MCF 10A (cell line): ENCODE measurements at regions not wholly inside any gene's neighbourhood (a gene's known extent, or its start where the extent isn't known, plus 50 kb on each side); places are given as distances from the start of the nearest gene placed in this dataset.

Experiments used
- BruUV-seq: library from RNA; stranded (reverse); fragments of 400-500 nt; replicated peaks from 2 replicates; lab custom pipeline; 2021; lab: Mats Ljungman, UMichigan
- CTCF ChIA-PET: fragments of 300-600 bp; sonication (Branson Sonifier 250); formaldehyde crosslinking; extraction: SDS; loops from one replicate; lab custom pipeline; 2021; ENCODE audit warnings: antibody characterized with exemption, inconsistent platforms; lab: Yijun Ruan, JAX
- POLR2A ChIA-PET: fragments of 300-600, 350-650 bp; sonication (Branson Sonifier 250); formaldehyde crosslinking; extraction: SDS; loops from one replicate; lab custom pipeline; 2020; ENCODE audit warnings: antibody characterized with exemption, inconsistent platforms; lab: Yijun Ruan, JAX
- DNase-seq: peaks from one replicate; pipeline ENCODE4 v3.0.0-alpha.2; 2018; ENCODE audit not compliant: unreplicated experiment
- H3K27ac Mint-ChIP-seq: one replicate; pipeline ENCODE4 v1.8.0; 2022; ENCODE audit warnings: mild to moderate bottlenecking, low read depth, mixed read lengths; ENCODE audit not compliant: unreplicated experiment
- H3K27me3 Mint-ChIP-seq: one replicate; pipeline ENCODE4 v1.8.0; 2022; ENCODE audit warnings: mixed read lengths; ENCODE audit not compliant: insufficient read depth, unreplicated experiment
- H3K36me3 Mint-ChIP-seq: one replicate; pipeline ENCODE4 v1.8.0; 2022; ENCODE audit warnings: mild to moderate bottlenecking, moderate library complexity, mixed read lengths; ENCODE audit not compliant: insufficient read depth, unreplicated experiment
- H3K4me1 Mint-ChIP-seq: one replicate; pipeline ENCODE4 v1.8.0; 2022; ENCODE audit warnings: mixed read lengths; ENCODE audit not compliant: insufficient read depth, unreplicated experiment
- H3K4me3 Mint-ChIP-seq: one replicate; pipeline ENCODE4 v1.8.0; 2022; ENCODE audit warnings: mild to moderate bottlenecking, moderate library complexity, mixed read lengths; ENCODE audit not compliant: unreplicated experiment
- H3K9me3 Mint-ChIP-seq: one replicate; pipeline ENCODE4 v1.8.0; 2022; ENCODE audit warnings: mixed read lengths; ENCODE audit not compliant: unreplicated experiment
- CTCF ChIP-seq: fragments of 200-600 bp; IDR thresholded peaks from one replicate; pipeline ENCODE4 v1.8.0; 2022; ENCODE audit warnings: antibody characterized with exemption, mild to moderate bottlenecking; ENCODE audit not compliant: unreplicated experiment
- intact Hi-C: fragments of 100-400 bp; cut with micrococcal nuclease; formaldehyde crosslinking; loops from 2 replicates; pipeline ENCODE4 v1.14.1; 2022

DNA sequence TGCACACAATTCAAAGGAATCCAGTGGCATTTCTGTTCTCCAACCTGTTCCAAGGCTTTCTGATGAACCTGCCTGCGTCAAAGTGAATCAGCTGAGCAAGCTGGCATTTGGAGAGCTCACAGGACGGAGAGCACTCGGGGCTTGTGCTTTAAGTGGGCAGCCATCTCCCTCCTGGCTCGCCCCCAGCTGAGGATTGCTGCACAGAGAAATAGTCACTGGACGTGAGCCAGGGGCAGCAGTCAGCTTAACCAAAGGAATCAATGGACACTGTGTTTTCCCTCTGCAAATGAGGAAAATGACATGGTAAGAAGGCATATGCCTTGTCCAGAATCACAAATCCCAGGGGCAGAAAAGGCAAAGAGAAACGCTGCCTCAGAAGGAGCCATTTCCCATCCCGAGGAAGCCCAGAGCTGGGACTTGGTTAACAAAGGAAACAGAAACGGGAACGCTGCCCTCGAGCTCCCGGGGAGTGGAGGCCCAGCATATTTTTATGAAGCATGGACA, 299.4 kb downstream of the ZSWIM6 start:
- Mint-ChIP-seq H3K4me1 (no peaks in the 10 kb centered on the region), H3K27ac (no peak overlapping the region), H3K4me3 (no peak overlapping the region), H3K9me3 (no peaks in the 10 kb centered on the region), H3K36me3 (no peaks in the 10 kb centered on the region), H3K27me3 (no peaks in the 10 kb centered on the region)
- intact Hi-C loops: no loop called here
- POLR2A ChIA-PET: no interaction called here
- CTCF ChIA-PET: no interaction called here
- no peak for DNase-seq
- no TSS peak for BruUV-seq
- TF ChIP-seq CTCF: no peak

- BruUV-seq: no TSS peak
- H3K36me3 Mint-ChIP-seq: no peaks in the 10 kb centered on the region
- DNase-seq: no peak
- POLR2A ChIA-PET: no interaction called here
- no peaks in the 10 kb centered on the region for H3K27me3 Mint-ChIP-seq
- H3K27ac Mint-ChIP-seq: no peak overlapping the region
- intact Hi-C loops: no loop called here
- H3K4me1 Mint-ChIP-seq: no peaks in the 10 kb centered on the region
- no peak for TF ChIP-seq CTCF
- no peaks in the 10 kb centered on the region for H3K9me3 Mint-ChIP-seq
- no peak overlapping the region for H3K4me3 Mint-ChIP-seq
- CTCF ChIA-PET: no interaction called here
These were observed 300.0 kb downstream of the ZSWIM6 start for GRCh38 chr5:61632064-61632463.

- no peaks in the 10 kb centered on the region for H3K27me3 Mint-ChIP-seq
- H3K4me1 Mint-ChIP-seq: peaks cover 5% of the 10 kb centered on the region
- ChIA-PET CTCF (no interaction called here), POLR2A (no interaction called here)
- H3K4me3 Mint-ChIP-seq: no peak overlapping the region
- intact Hi-C loops: no loop called here
- BruUV-seq: no TSS peak
- H3K36me3 Mint-ChIP-seq: no peaks in the 10 kb centered on the region
- DNase-seq: no peak
- no peak overlapping the region for H3K27ac Mint-ChIP-seq
- TF ChIP-seq CTCF: no peak
- no peaks in the 10 kb centered on the region for H3K9me3 Mint-ChIP-seq
These were observed 303.2 kb downstream of the ZSWIM6 start for GRCh38 chr5:61635271-61635670.

DNA sequence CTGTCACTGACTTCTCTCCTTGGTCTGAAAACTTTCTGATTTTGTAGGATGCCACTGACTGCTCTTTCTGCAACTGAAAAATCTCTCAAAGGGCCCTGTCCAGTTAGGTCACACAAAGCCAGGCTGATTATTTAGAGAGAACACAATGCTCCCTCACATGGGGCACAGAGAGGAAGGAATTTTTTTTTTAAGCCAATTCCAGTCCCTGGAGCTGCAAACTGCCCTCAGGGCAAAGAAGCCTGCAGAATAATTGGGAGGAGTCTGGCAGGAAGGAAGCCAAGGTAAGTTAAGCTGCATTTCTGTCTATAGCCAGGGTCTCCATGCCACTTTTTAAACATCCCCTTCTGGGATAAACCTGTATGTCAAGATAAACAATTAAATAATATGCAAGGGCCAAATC, 305.5 kb downstream of the ZSWIM6 start:
- peaks cover 5% of the 10 kb centered on the region for H3K4me1 Mint-ChIP-seq

More for the DNA sequence above, 305.5 kb downstream of the ZSWIM6 start:
- DNase-seq: peak; percentile 16
- no TSS peak for BruUV-seq
- CTCF ChIA-PET: interaction anchor here (0.7 kb wide), 1 partner anchor 676 kb away, joined by 3 read pairs; no protein-coding TSS in a partner anchor
- Mint-ChIP-seq H3K4me3 (no peak overlapping the region), H3K36me3 (no peaks in the 10 kb centered on the region), H3K27ac (no peak overlapping the region), H3K27me3 (no peaks in the 10 kb centered on the region), H3K9me3 (no peaks in the 10 kb centered on the region)
- TF ChIP-seq CTCF: no peak
- intact Hi-C loops: no loop called here
- POLR2A ChIA-PET: no interaction called here
